Liver (tissue), 8 donors: ENCODE measurements at regions not wholly inside any gene's neighbourhood (a gene's known extent, or its start where the extent isn't known, plus 50 kb on each side); places are given as distances from the start of the nearest gene placed in this dataset.

Experiments used
- DNase-seq: peaks from one replicate; pipeline ENCODE4 v3.0.0-alpha.2; 2017; ENCODE audit warnings: low spot score
- H3K27ac ChIP-seq, 2 donors: one replicate each; pipeline ENCODE4 v1.7.0; 2013; ENCODE audit warnings: inconsistent platforms in 2 of 2, low read length in 2 of 2, control low read depth in 1 of 2, low read depth in 1 of 2, mild to moderate bottlenecking in 1 of 2
- H3K27me3 ChIP-seq, 4 donors: one replicate each; pipeline versions ENCODE4 v1.6.1 to v1.7.0; 2013; ENCODE audit warnings: low read length in 3 of 4, inconsistent platforms in 1 of 4, mild to moderate bottlenecking in 1 of 4, moderate library complexity in 1 of 4; ENCODE audit not compliant: control insufficient read depth in 4 of 4, insufficient read depth in 4 of 4
- H3K36me3 ChIP-seq, 4 donors: one replicate each; pipeline versions ENCODE4 v1.6.1 to v1.7.0; 2013; ENCODE audit warnings: low read length in 3 of 4, mild to moderate bottlenecking in 3 of 4, low read depth in 1 of 4, moderate library complexity in 1 of 4; ENCODE audit not compliant: control insufficient read depth in 4 of 4, insufficient read depth in 3 of 4
- H3K4me1 ChIP-seq, 4 donors: one replicate each; pipeline versions ENCODE4 v1.6.1 to v1.7.0; 2013; ENCODE audit warnings: low read length in 3 of 4, mild to moderate bottlenecking in 3 of 4, moderate library complexity in 1 of 4; ENCODE audit not compliant: control insufficient read depth in 4 of 4, insufficient read depth in 4 of 4
- H3K4me3 ChIP-seq, 3 donors: one replicate each; pipeline versions ENCODE4 v1.6.1 to v1.7.0; 2013; ENCODE audit warnings: low read length in 3 of 3, control low read depth in 1 of 3, low read depth in 1 of 3, mild to moderate bottlenecking in 1 of 3
- H3K9ac ChIP-seq, 2 donors: one replicate each; pipeline ENCODE4 v1.7.0; 2013; ENCODE audit warnings: low read length in 2 of 2, mild to moderate bottlenecking in 2 of 2, moderate library complexity in 2 of 2, control low read depth in 1 of 2, low read depth in 1 of 2
- H3K9me3 ChIP-seq, 4 donors: one replicate each; pipeline versions ENCODE4 v1.6.1 to v1.7.0; 2013; ENCODE audit warnings: low read length in 3 of 4; ENCODE audit not compliant: control insufficient read depth in 4 of 4
- CTCF ChIP-seq: fragments of 150-350 bp; IDR thresholded peaks from 2 replicates; pipeline ENCODE4 v1.5.1; 2017; ENCODE audit warnings: improper control_type of control experiment, low read depth, low read length; ENCODE audit not compliant: missing input control
- EGR1 ChIP-seq, 2 donors: IDR thresholded peaks; 2 replicates each; pipeline ENCODE4 v1.6.1; 2016 to 2018; ENCODE audit warnings: antibody characterized with exemption in 2 of 2, low read depth in 2 of 2
- FOXA1 ChIP-seq: IDR thresholded peaks from 2 replicates; pipeline ENCODE4 v1.6.1; 2016; ENCODE audit warnings: antibody characterized with exemption
- FOXA2 ChIP-seq: IDR thresholded peaks from 2 replicates; pipeline ENCODE4 v1.6.1; 2016; ENCODE audit warnings: antibody characterized with exemption
- GABPA ChIP-seq, 2 donors: IDR thresholded peaks in 1 of 2; conservative IDR thresholded peaks in 1 of 2; 2 replicates each; pipeline ENCODE4 v1.6.1; 2016; ENCODE audit warnings: antibody characterized with exemption in 2 of 2, mild to moderate bottlenecking in 1 of 2, moderate library complexity in 1 of 2
- HNF4A ChIP-seq, 2 donors: conservative IDR thresholded peaks; 2 replicates each; pipeline ENCODE4 v1.6.1; 2016; ENCODE audit warnings: antibody characterized with exemption in 2 of 2, mild to moderate bottlenecking in 2 of 2
- HNF4G ChIP-seq: IDR thresholded peaks from 2 replicates; pipeline ENCODE4 v1.6.1; 2016; ENCODE audit warnings: antibody characterized with exemption
- JUND ChIP-seq, 2 donors: IDR thresholded peaks; 2 replicates each; pipeline ENCODE4 v1.6.1; 2016; ENCODE audit warnings: antibody characterized with exemption in 2 of 2
- NR2F2 ChIP-seq: IDR thresholded peaks from 2 replicates; pipeline ENCODE4 v1.6.1; 2016; ENCODE audit warnings: antibody characterized with exemption
- RAD21 ChIP-seq, 2 donors: IDR thresholded peaks; 2 replicates each; pipeline ENCODE4 v1.6.1; 2016; ENCODE audit warnings: antibody characterized with exemption in 2 of 2, mild to moderate bottlenecking in 2 of 2
- RXRA ChIP-seq, 2 donors: IDR thresholded peaks; 2 replicates each; pipeline ENCODE4 v1.6.1; 2017 to 2018; ENCODE audit warnings: antibody characterized with exemption in 2 of 2, mild to moderate bottlenecking in 1 of 2
- SP1 ChIP-seq: IDR thresholded peaks from 2 replicates; pipeline ENCODE4 v1.6.1; 2018; ENCODE audit warnings: antibody characterized with exemption, mild to moderate bottlenecking
- TAF1 ChIP-seq: conservative IDR thresholded peaks from 2 replicates; pipeline ENCODE4 v1.6.1; 2016; ENCODE audit warnings: antibody characterized with exemption, mild to moderate bottlenecking
- YY1 ChIP-seq: IDR thresholded peaks from 2 replicates; pipeline ENCODE4 v1.6.1; 2016; ENCODE audit warnings: antibody characterized with exemption, mild to moderate bottlenecking
- WGBS: extraction: QIAGEN DNeasy Blood & Tissue Kit; methylation state at CpG from one replicate; pipeline ENCODE4 v1.1.7; 2013; 5-methylcytosine and 5-hydroxymethylcytosine counted together
- TF ChIP-seq, protein P1 (sequence below): IDR thresholded peaks from 2 replicates; pipeline ENCODE4 v1.6.1; 2016; ENCODE audit warnings: antibody characterized with exemption
- TF ChIP-seq, protein P2 (sequence below): IDR thresholded peaks from 2 replicates; pipeline ENCODE4 v1.6.1; 2016; ENCODE audit warnings: antibody characterized with exemption
- TF ChIP-seq, protein P3 (sequence below): IDR thresholded peaks from 2 replicates; pipeline ENCODE4 v1.6.1; 2016; ENCODE audit warnings: antibody characterized with exemption
- TF ChIP-seq, protein P4 (sequence below): IDR thresholded peaks from 2 replicates; pipeline ENCODE4 v1.6.1; 2016; ENCODE audit warnings: antibody characterized with exemption, mild to moderate bottlenecking
- donor health status: healthy.
- donor health status: healthy.
- donor health status: healthy.
- donor health status: healthy.
- donor health status: healthy.

DNA sequence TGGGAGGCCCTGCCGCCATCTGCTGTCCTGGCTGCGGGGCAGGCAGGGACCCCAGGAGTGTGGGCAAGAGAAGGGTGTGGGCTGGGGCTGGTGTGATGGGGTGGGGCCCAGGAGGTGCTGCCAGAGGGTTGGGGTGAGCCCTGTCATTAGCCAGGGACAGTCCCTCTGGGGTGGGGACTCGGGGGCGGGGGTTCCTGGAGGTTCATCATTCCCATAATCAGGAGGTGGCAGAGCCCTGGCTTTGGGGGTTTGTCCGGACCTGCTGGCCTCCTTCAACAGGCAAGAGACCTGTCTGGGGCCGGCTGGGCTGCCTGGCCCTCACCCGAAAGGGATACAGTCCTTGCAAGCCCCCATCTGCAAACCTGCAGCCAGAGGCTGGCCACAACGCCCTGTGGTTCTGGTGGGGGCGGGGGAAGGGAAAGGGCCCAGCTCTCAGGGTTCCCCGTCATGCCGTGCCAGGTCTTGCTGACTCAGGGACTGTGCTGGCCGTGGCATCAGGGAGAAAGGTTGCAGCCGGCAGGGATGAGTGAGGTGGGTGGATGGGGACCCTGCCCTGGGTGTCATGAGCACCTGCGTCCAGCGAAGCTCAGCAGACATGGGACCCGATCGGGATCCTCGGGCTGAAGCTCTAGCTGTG, 65.2 kb downstream of the MRPL36 start:
- H3K27ac ChIP-seq, result no peak overlapping the region
- no peak overlapping the region for H3K4me3 ChIP-seq
- H3K9ac ChIP-seq, result no peak overlapping the region
- H3K4me1 ChIP-seq, result no peaks in the 10 kb centered on the region
- DNase-seq, result no peak
- H3K27me3 ChIP-seq, result peaks cover 0 to 4% (median 2%) of the 10 kb centered on the region in 4 donors
- WGBS, result 71% methylated on average over 18 of the region's 18 CpGs
- H3K36me3 ChIP-seq, result no peaks in the 10 kb centered on the region
- peaks cover 0 to 3% (median 2%) of the 10 kb centered on the region in 4 donors for H3K9me3 ChIP-seq
- TF ChIP-seq, protein P1, sequence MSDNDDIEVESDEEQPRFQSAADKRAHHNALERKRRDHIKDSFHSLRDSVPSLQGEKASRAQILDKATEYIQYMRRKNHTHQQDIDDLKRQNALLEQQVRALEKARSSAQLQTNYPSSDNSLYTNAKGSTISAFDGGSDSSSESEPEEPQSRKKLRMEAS, result no peak
- TF ChIP-seq EGR1 (IDR thresholded peaks at IDR 0.05; ENCODE audit: low read depth in 2 of 2) (no peak), HNF4G (no peak), RXRA (IDR thresholded peaks at IDR 0.05) (no peak), SP1 (no peak), CTCF (no peak), YY1 (no peak), NR2F2 (no peak), RAD21 (IDR thresholded peaks at IDR 0.05) (no peak), HNF4A (conservative IDR thresholded peaks at IDR 0.05) (no peak), JUND (IDR thresholded peaks at IDR 0.05) (no peak), TAF1 (no peak)
- TF ChIP-seq, protein P2, sequence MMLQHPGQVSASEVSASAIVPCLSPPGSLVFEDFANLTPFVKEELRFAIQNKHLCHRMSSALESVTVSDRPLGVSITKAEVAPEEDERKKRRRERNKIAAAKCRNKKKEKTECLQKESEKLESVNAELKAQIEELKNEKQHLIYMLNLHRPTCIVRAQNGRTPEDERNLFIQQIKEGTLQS, result no peak
- TF ChIP-seq, protein P3, sequence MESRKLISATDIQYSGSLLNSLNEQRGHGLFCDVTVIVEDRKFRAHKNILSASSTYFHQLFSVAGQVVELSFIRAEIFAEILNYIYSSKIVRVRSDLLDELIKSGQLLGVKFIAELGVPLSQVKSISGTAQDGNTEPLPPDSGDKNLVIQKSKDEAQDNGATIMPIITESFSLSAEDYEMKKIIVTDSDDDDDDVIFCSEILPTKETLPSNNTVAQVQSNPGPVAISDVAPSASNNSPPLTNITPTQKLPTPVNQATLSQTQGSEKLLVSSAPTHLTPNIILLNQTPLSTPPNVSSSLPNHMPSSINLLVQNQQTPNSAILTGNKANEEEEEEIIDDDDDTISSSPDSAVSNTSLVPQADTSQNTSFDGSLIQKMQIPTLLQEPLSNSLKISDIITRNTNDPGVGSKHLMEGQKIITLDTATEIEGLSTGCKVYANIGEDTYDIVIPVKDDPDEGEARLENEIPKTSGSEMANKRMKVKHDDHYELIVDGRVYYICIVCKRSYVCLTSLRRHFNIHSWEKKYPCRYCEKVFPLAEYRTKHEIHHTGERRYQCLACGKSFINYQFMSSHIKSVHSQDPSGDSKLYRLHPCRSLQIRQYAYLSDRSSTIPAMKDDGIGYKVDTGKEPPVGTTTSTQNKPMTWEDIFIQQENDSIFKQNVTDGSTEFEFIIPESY, result no peak
- TF ChIP-seq, protein P4, sequence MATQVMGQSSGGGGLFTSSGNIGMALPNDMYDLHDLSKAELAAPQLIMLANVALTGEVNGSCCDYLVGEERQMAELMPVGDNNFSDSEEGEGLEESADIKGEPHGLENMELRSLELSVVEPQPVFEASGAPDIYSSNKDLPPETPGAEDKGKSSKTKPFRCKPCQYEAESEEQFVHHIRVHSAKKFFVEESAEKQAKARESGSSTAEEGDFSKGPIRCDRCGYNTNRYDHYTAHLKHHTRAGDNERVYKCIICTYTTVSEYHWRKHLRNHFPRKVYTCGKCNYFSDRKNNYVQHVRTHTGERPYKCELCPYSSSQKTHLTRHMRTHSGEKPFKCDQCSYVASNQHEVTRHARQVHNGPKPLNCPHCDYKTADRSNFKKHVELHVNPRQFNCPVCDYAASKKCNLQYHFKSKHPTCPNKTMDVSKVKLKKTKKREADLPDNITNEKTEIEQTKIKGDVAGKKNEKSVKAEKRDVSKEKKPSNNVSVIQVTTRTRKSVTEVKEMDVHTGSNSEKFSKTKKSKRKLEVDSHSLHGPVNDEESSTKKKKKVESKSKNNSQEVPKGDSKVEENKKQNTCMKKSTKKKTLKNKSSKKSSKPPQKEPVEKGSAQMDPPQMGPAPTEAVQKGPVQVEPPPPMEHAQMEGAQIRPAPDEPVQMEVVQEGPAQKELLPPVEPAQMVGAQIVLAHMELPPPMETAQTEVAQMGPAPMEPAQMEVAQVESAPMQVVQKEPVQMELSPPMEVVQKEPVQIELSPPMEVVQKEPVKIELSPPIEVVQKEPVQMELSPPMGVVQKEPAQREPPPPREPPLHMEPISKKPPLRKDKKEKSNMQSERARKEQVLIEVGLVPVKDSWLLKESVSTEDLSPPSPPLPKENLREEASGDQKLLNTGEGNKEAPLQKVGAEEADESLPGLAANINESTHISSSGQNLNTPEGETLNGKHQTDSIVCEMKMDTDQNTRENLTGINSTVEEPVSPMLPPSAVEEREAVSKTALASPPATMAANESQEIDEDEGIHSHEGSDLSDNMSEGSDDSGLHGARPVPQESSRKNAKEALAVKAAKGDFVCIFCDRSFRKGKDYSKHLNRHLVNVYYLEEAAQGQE, result no peak

DNA sequence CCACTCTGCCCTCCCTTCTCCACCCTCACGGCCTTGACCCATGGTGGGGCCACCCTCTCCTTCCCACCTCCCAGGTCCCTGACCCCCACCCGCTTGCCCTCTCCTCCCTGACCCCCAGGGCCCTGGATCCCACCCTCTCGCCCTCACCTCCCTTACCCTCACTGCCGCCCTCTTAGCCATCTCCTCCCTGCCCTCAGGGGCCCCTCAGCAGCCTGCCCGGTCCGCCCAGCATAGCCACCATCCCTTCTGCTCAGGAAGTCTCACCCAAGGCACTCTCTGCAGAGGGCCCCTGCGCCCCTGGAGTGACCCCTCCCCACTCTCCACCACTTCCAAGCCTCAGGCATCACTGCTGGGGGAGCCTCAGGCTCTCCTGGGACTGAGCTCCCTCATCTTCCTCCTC, 66.3 kb downstream of the MRPL36 start:
- H3K9ac ChIP-seq, result no peak overlapping the region
- H3K9me3 ChIP-seq, result no peaks in the 10 kb centered on the region
- no peak for DNase-seq
- no peak overlapping the region for H3K27ac ChIP-seq
- no peaks in the 10 kb centered on the region for H3K4me1 ChIP-seq
- no peak overlapping the region for H3K4me3 ChIP-seq
- WGBS, result 78% methylated on average over 7 of the region's 7 CpGs
- peaks cover 0 to 4% (median under 1%) of the 10 kb centered on the region in 4 donors for H3K27me3 ChIP-seq
- H3K36me3 ChIP-seq, result no peaks in the 10 kb centered on the region
- no peak for TF ChIP-seq JUND (IDR thresholded peaks at IDR 0.05)
- TF ChIP-seq FOXA1, result no peak
- TF ChIP-seq NR2F2, result no peak
- no peak for TF ChIP-seq FOXA2
- TF ChIP-seq, protein P2, result no peak
- TF ChIP-seq, protein P1, result no peak
- no peak for TF ChIP-seq RXRA (IDR thresholded peaks at IDR 0.05)
- no peak for TF ChIP-seq EGR1 (IDR thresholded peaks at IDR 0.05; ENCODE audit: low read depth in 2 of 2)
- no peak for TF ChIP-seq SP1
- TF ChIP-seq HNF4A (conservative IDR thresholded peaks at IDR 0.05), result no peak
- no peak for TF ChIP-seq YY1
- no peak for TF ChIP-seq HNF4G
- TF ChIP-seq TAF1, result no peak
- TF ChIP-seq GABPA (IDR thresholded peaks at IDR 0.05 in 1 of 2, conservative IDR thresholded peaks at IDR 0.05 in 1 of 2), result no peak
- no peak for TF ChIP-seq RAD21 (IDR thresholded peaks at IDR 0.05)
- TF ChIP-seq, protein P3, result no peak
